Retina (tissue), 1 donor: ENCODE measurements at regions not wholly inside any gene's neighbourhood (a gene's known extent, or its start where the extent isn't known, plus 50 kb on each side); places are given as distances from the start of the nearest gene placed in this dataset.
"Not testable (repeated sequence)": the region's sequence is repeated elsewhere in the genome, so short reads cannot be mapped to it uniquely, and the experiment has no call there.

Experiments used
- DNase-seq: peaks from one replicate; pipeline ENCODE4 v3.0.0-alpha.2; 2016

GRCh38 chr11:16605894-16606783 lies 132.3 kb upstream of the C11orf58 start:
- peak; percentile 95 for DNase-seq

- peak; percentile 76 for DNase-seq
Measured at GRCh38 chr11:16605389-16605893, 133.0 kb upstream of the C11orf58 start.

- DNase-seq = peak; percentile 78
Measured at GRCh38 chr11:16604794-16605388, 133.6 kb upstream of the C11orf58 start.

- no peak for DNase-seq
Measured at GRCh38 chr11:16603890-16604793, 134.3 kb upstream of the C11orf58 start.

GRCh38 chr11:16603245-16603644 lies 135.2 kb upstream of the C11orf58 start:
- DNase-seq = no peak

- DNase-seq = no peak
Measured at GRCh38 chr11:16598906-16599305, 139.5 kb upstream of the C11orf58 start.

- no peak for DNase-seq
Measured at GRCh38 chr11:16598032-16598431, 140.4 kb upstream of the C11orf58 start.

- no peak for DNase-seq
Measured at GRCh38 chr11:16596231-16596630, 142.2 kb upstream of the C11orf58 start.

GRCh38 chr11:16591157-16591556 lies 147.3 kb upstream of the C11orf58 start:
- DNase-seq = no peak

GRCh38 chr11:16587670-16588069 lies 150.8 kb upstream of the C11orf58 start:
- no peak for DNase-seq

- no peak for DNase-seq
Measured at GRCh38 chr11:16584569-16584968, 153.9 kb upstream of the C11orf58 start.

- not testable (repeated sequence) for DNase-seq
Measured at GRCh38 chr11:16581078-16581477, 157.4 kb upstream of the C11orf58 start.

GRCh38 chr11:16577490-16577889 lies 161.0 kb upstream of the C11orf58 start:
- no peak for DNase-seq

GRCh38 chr11:16574889-16575288 lies 163.6 kb upstream of the C11orf58 start:
- not testable (repeated sequence) for DNase-seq

- no peak for DNase-seq
Measured at GRCh38 chr11:16572945-16573344, 165.5 kb upstream of the C11orf58 start.

- DNase-seq = no peak
Measured at GRCh38 chr11:16561150-16561549, 177.3 kb upstream of the C11orf58 start.

- DNase-seq = no peak
Measured at GRCh38 chr11:16558494-16558893, 180.0 kb upstream of the C11orf58 start.

- DNase-seq = no peak
Measured at GRCh38 chr11:16555956-16556355, 182.5 kb upstream of the C11orf58 start.

GRCh38 chr11:16554361-16554760 lies 184.1 kb upstream of the C11orf58 start:
- no peak for DNase-seq

GRCh38 chr11:16547879-16548278 lies 190.6 kb upstream of the C11orf58 start:
- no peak for DNase-seq

- no peak for DNase-seq
Measured at GRCh38 chr11:16543642-16544041, 187.3 kb upstream of the SOX6 start.

GRCh38 chr11:16542353-16542752 lies 186.0 kb upstream of the SOX6 start:
- no peak for DNase-seq

GRCh38 chr11:16536513-16536912 lies 180.2 kb upstream of the SOX6 start:
- no peak for DNase-seq
